ENCODE measurements at regions not wholly inside any gene's neighbourhood (a gene's known extent, or its start where the extent isn't known, plus 50 kb on each side); places are given as distances from the start of the nearest gene placed in this dataset.

- TF ChIP-seq POLR2A (IDR thresholded peaks at IDR 0.05) = no peak
- TF ChIP-seq CTCF (IDR thresholded peaks at IDR 0.05) = no peak
Observed at GRCh38 chr2:11923935-11924334, 177.5 kb downstream of the LPIN1 start.
